Suppressor macrophage treated with lipopolysaccharide for 1 hour (primary cell): ENCODE measurements at regions not wholly inside any gene's neighbourhood (a gene's known extent, or its start where the extent isn't known, plus 50 kb on each side); places are given as distances from the start of the nearest gene placed in this dataset.

ENCODE experiments used
- DNase-seq, 3 donors: peaks; one replicate each; pipeline ENCODE4 v3.0.0-alpha.2; 2020 to 2022

- no peak for DNase-seq
These were observed 216.4 kb downstream of the ANKRD60 start for GRCh38 chr20:58011947-58012610.

- no peak for DNase-seq
These were observed 217.1 kb downstream of the ANKRD60 start for GRCh38 chr20:58011106-58011946.

GRCh38 chr20:58010666-58011065, 217.8 kb downstream of the ANKRD60 start:
- no peak for DNase-seq

- no peak for DNase-seq
These were observed 218.3 kb downstream of the ANKRD60 start for GRCh38 chr20:58010186-58010585.

GRCh38 chr20:58008866-58009265, 219.6 kb downstream of the ANKRD60 start:
- DNase-seq, result no peak

GRCh38 chr20:58008413-58008812, 220.0 kb downstream of the ANKRD60 start:
- no peak for DNase-seq

GRCh38 chr20:58007947-58008346, 220.5 kb downstream of the ANKRD60 start:
- DNase-seq, result no peak

GRCh38 chr20:58006346-58007316, 221.8 kb downstream of the ANKRD60 start:
- DNase-seq, result no peak

- no peak for DNase-seq
These were observed 222.7 kb downstream of the ANKRD60 start for GRCh38 chr20:58005581-58006345.

GRCh38 chr20:58004900-58005299, 223.6 kb downstream of the ANKRD60 start:
- DNase-seq, result no peak

- DNase-seq, result no peak
These were observed 224.3 kb downstream of the ANKRD60 start for GRCh38 chr20:58004146-58004545.

- no peak for DNase-seq
These were observed 224.9 kb downstream of the ANKRD60 start for GRCh38 chr20:58003525-58003924.

GRCh38 chr20:58002901-58003300, 225.6 kb downstream of the ANKRD60 start:
- no peak for DNase-seq

GRCh38 chr20:58001946-58002345, 226.5 kb downstream of the ANKRD60 start:
- DNase-seq, result no peak

GRCh38 chr20:58001381-58001780, 227.1 kb downstream of the ANKRD60 start:
- no peak for DNase-seq

- DNase-seq, result no peak
These were observed 227.6 kb downstream of the ANKRD60 start for GRCh38 chr20:58000861-58001260.

GRCh38 chr20:57999465-58000111, 228.9 kb downstream of the ANKRD60 start:
- peak; percentile 74 to 82 (median 77) for DNase-seq

GRCh38 chr20:57998981-57999464, 229.4 kb downstream of the ANKRD60 start:
- no peak for DNase-seq

GRCh38 chr20:57998276-57998675, 230.2 kb downstream of the ANKRD60 start:
- DNase-seq, result no peak

GRCh38 chr20:57996936-57997890, 231.2 kb downstream of the ANKRD60 start:
- DNase-seq, result peak; percentile 55 to 66 (median 64)
